NCI-H82 (cell line): ENCODE measurements at regions not wholly inside any gene's neighbourhood (a gene's known extent, or its start where the extent isn't known, plus 50 kb on each side); places are given as distances from the start of the nearest gene placed in this dataset.

ENCODE experiments used
- DNase-seq: peaks from one replicate; lab custom pipeline; 2025; lab: John Stamatoyannopoulos, UW

DNA sequence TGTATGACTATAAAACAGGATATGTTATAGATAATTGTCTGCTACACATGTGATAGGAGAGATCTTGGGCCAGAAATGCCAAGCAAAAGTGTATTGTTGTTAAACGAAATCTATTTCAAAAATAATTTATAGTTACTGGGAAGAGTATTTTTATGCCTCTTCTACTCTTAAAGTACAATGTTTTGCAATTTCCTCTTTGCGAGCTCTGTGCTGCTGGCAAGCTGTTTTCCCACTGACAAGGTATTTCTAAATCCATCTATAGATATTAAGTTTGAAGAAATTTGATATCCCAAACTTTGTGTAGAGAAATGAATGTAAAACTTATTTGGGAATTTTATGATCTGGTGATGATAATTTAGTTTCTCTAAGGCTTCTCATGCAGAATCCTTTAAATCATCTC, 63.3 kb upstream of the PTGFR start:
- no peak for DNase-seq

DNA sequence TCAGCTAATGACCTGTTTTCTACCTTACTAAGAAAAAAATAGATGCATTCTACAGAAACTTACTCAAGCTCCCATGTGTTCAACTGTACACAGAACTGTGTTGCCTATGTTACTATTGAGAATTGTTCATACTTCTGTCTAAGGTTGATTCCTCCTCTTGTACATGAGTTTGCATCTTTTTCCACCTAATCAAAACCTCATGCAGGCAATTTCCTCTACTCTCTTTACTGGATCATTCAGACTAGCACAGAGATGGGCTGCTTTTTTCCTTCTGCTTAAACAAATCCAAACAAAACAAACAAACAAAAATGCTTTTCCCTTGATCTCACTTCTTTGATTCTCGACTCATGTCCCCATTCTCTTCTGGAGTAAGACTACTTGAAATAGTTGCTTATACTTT, 58.8 kb upstream of the PTGFR start:
- DNase-seq = no peak

DNA sequence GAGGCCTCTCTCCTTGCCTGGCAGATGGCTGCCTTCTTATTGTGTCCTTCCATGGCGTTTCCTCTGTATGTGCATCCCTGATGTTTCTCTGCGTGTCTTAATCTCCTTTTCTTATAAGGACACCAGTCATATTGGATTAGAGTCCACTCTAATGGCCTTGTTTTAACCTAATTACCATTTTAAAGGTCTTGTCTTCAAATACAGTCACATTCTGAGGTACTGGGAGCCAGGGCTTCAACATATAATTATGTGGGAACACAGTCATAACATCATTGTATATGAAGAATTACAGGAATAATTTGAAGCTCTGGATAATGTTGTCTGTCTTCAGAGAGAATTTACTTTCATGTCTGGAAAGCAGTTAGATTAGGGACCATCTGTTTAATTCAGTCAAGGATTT, 56.4 kb upstream of the PTGFR start:
- peak; percentile 99 for DNase-seq

DNA sequence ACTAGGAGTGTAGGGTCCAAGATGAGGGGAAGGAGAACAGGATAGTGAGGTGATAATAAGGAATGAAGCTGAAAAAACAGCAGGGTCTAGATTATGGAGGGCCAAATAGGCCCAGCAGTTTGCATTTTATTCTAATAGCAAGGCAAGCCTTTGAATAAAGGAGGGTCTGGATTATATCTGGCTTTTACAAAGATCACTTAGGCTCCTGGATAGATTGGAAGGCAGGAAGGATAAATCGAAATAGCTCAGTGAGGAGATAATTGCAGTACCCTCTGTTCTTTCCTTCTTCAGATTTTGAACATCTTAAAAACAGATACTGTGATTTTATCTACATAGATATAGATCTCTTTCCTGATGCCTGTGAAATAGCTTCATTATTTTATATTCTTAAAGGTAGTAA, 53.8 kb upstream of the PTGFR start:
- DNase-seq = no peak

DNA sequence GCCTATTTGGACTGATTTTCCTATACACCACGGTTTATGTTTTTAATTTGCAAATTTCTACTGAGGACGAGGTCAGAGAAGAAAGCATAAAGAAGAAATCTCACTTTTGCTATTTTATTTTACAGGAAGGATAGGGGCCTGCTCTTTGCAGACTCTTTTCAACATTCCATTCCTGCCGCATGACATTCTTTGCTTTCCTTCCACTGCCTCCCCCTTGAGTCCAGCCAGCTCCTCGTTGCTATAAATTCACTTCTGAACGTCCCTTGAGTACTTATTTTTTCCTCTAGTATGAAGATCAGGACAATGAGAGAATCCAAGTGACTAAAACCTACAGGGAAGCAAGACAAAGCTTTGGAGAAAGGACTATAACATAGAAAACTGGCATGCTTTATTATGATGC, 53.4 kb upstream of the PTGFR start:
- DNase-seq = no peak

DNA sequence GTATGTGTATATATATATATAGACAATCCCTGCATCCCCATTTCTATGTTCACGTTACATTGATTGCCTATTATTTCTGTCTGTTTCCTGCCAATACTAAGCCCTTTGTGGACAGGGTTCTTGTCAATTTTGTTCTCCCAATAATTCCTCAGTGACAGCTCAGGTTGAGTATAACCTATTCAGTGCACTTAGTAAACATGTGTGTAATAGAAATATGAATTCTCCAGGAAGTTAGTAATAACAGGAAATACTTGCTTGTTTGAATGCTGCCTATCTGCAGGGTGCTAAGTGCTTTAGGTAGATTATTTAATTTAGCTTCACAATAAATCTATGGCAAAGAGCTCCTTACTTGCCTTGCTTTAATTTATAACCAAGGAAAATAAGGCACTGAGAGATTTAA, 52.8 kb upstream of the PTGFR start:
- no peak for DNase-seq

DNA sequence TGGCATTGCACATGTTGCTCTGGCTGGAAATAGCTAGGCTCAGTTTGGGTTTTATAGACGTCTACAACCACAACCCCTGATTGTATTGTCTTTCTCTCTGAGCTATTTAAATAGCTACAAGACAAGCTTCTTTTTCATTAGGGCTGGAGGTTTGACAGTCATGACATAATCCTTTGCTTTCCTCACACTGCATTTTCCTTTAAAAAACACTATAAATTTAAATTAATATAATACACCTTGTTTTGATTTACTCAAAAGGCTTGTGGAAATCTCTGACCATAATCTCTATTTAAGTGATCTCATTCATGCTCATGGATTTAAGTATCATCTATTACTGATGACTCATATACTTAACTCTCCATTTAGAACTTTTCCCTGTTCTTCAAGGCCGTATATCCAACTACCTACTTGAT, 50.4 kb upstream of the PTGFR start:
- DNase-seq = peak; percentile 22
